H9 (cell line): ENCODE measurements at regions not wholly inside any gene's neighbourhood (a gene's known extent, or its start where the extent isn't known, plus 50 kb on each side); places are given as distances from the start of the nearest gene placed in this dataset.

Experiments used
- DNase-seq: peaks from one replicate; pipeline ENCODE4 v3.0.0-alpha.2; 2017
- H2AFZ ChIP-seq: one replicate; pipeline ENCODE4 v1.6.1; 2013; ENCODE audit warnings: mild to moderate bottlenecking, low read length, control low read depth, moderate library complexity
- H2AK5ac ChIP-seq: 2 replicates; pipeline ENCODE4 v1.6.1; 2013; ENCODE audit warnings: low read length, control low read depth, mixed read lengths; ENCODE audit not compliant: insufficient read length
- H2BK120ac ChIP-seq: one replicate; pipeline ENCODE4 v1.6.1; 2013; ENCODE audit warnings: low read depth, mild to moderate bottlenecking, low read length, control low read depth, inconsistent platforms; ENCODE audit not compliant: poor library complexity, severe bottlenecking
- H2BK12ac ChIP-seq: 2 replicates; pipeline ENCODE4 v1.6.1; 2013; ENCODE audit warnings: low read length, control low read depth, mixed read lengths, low read depth; ENCODE audit not compliant: insufficient read length
- H2BK15ac ChIP-seq: 2 replicates; pipeline ENCODE4 v1.6.1; 2013; ENCODE audit warnings: low read depth, low read length, control low read depth
- H2BK20ac ChIP-seq: one replicate; pipeline ENCODE4 v1.6.1; 2013; ENCODE audit warnings: low read depth, mild to moderate bottlenecking, low read length, control low read depth, inconsistent platforms; ENCODE audit not compliant: poor library complexity, severe bottlenecking
- H2BK5ac ChIP-seq: 2 replicates; pipeline ENCODE4 v1.6.1; 2013; ENCODE audit warnings: low read length, control low read depth, mixed read lengths; ENCODE audit not compliant: insufficient read length
- H3K14ac ChIP-seq: 2 replicates; pipeline ENCODE4 v1.6.1; 2013; ENCODE audit warnings: low read length, control low read depth; ENCODE audit not compliant: insufficient read depth
- H3K18ac ChIP-seq: 2 replicates; pipeline ENCODE4 v1.6.1; 2013; ENCODE audit warnings: low read depth, mild to moderate bottlenecking, mixed read lengths, low read length, control low read depth; ENCODE audit not compliant: insufficient read length
- H3K23ac ChIP-seq: 2 replicates; pipeline ENCODE4 v1.6.1; 2013; ENCODE audit warnings: low read length, control low read depth, mixed read lengths, low read depth; ENCODE audit not compliant: insufficient read length
- H3K23me2 ChIP-seq: 2 replicates; pipeline ENCODE4 v1.6.1; 2013; ENCODE audit warnings: low read depth, mild to moderate bottlenecking, mixed read lengths, low read length, control low read depth; ENCODE audit not compliant: insufficient read length, poor library complexity, severe bottlenecking
- H3K27ac ChIP-seq: 2 replicates; pipeline ENCODE4 v1.5.1; 2013; ENCODE audit warnings: low read length, control low read depth, mixed read lengths, low read depth; ENCODE audit not compliant: insufficient read length
- H3K27me3 ChIP-seq: 2 replicates; pipeline ENCODE4 v1.6.1; 2013; ENCODE audit warnings: low read length, control low read depth, inconsistent platforms; ENCODE audit not compliant: insufficient read depth
- H3K4ac ChIP-seq: 2 replicates; pipeline ENCODE4 v1.6.1; 2013; ENCODE audit warnings: low read depth, mild to moderate bottlenecking, control low read depth, inconsistent platforms, low read length, moderate library complexity
- H3K4me1 ChIP-seq: 2 replicates; pipeline ENCODE4 v1.6.1; 2013; ENCODE audit warnings: low read length, control low read depth, inconsistent platforms; ENCODE audit not compliant: insufficient read depth
- H3K4me2 ChIP-seq: 2 replicates; pipeline ENCODE4 v1.6.1; 2013; ENCODE audit warnings: low read length, control low read depth, mixed read lengths; ENCODE audit not compliant: insufficient read length, insufficient read depth
- H3K56ac ChIP-seq: 2 replicates; pipeline ENCODE4 v1.6.1; 2013; ENCODE audit warnings: low read depth, mild to moderate bottlenecking, mixed read lengths, low read length, control low read depth; ENCODE audit not compliant: insufficient read length
- H3K79me1 ChIP-seq: 2 replicates; pipeline ENCODE4 v1.6.1; 2013; ENCODE audit warnings: low read depth, mild to moderate bottlenecking, moderate library complexity, low read length, control low read depth, inconsistent platforms; ENCODE audit not compliant: insufficient read depth, poor library complexity, severe bottlenecking
- H3K79me2 ChIP-seq: 2 replicates; pipeline ENCODE4 v1.6.1; 2013; ENCODE audit warnings: low read length, control low read depth, inconsistent platforms; ENCODE audit not compliant: insufficient read depth
- H3K9ac ChIP-seq: 2 replicates; pipeline ENCODE4 v1.6.1; 2013; ENCODE audit warnings: low read length, control low read depth, mixed read lengths; ENCODE audit not compliant: insufficient read length; ENCODE audit errors: extremely low read depth
- H3K9me3 ChIP-seq: one replicate; pipeline ENCODE4 v1.6.1; 2013; ENCODE audit warnings: low read depth, low read length, inconsistent platforms; ENCODE audit not compliant: control insufficient read depth
- H3T11ph ChIP-seq: one replicate; pipeline ENCODE4 v1.6.1; 2013; ENCODE audit warnings: mild to moderate bottlenecking, low read length, control low read depth, inconsistent platforms
- H4K20me1 ChIP-seq: one replicate; pipeline ENCODE4 v1.6.1; 2013; ENCODE audit not compliant: control insufficient read depth, insufficient read length, insufficient read depth
- H4K5ac ChIP-seq: 2 replicates; pipeline ENCODE4 v1.6.1; 2013; ENCODE audit warnings: low read depth, mild to moderate bottlenecking, mixed read lengths, low read length, control low read depth; ENCODE audit not compliant: insufficient read length
- H4K8ac ChIP-seq: replicated peaks from 2 replicates; pipeline ENCODE4 v1.6.1; 2013; ENCODE audit warnings: low read length, control low read depth, mixed read lengths, low read depth; ENCODE audit not compliant: insufficient read length
- H4K91ac ChIP-seq: 2 replicates; pipeline ENCODE4 v1.6.1; 2013; ENCODE audit warnings: low read depth, mild to moderate bottlenecking, moderate library complexity, mixed read lengths, low read length, control low read depth; ENCODE audit not compliant: insufficient read length
- H3K27ac Mint-ChIP-seq, 3 experiments: 2 replicates in 2 of 3; 3 replicates in 1 of 3; pipeline ENCODE4 v1.8.0; 2020 to 2021; ENCODE audit warnings: mixed read lengths in 3 of 3, mild to moderate bottlenecking in 1 of 3, moderate library complexity in 1 of 3
- H3K27me3 Mint-ChIP-seq: 2 replicates; pipeline ENCODE4 v1.8.0; 2021; ENCODE audit warnings: low read depth, mild to moderate bottlenecking, moderate library complexity, mixed read lengths
- H3K36me3 Mint-ChIP-seq, 3 experiments: 2 replicates in 2 of 3; 3 replicates in 1 of 3; pipeline ENCODE4 v1.8.0; 2020 to 2021; ENCODE audit warnings: low read depth in 3 of 3, mixed read lengths in 3 of 3; ENCODE audit not compliant: insufficient read depth in 1 of 3
- H3K4me1 Mint-ChIP-seq, 2 experiments: 2 replicates each; pipeline ENCODE4 v1.8.0; 2020; ENCODE audit warnings: mixed read lengths in 2 of 2
- H3K4me3 Mint-ChIP-seq, 2 experiments: 2 replicates in 1 of 2; 3 replicates in 1 of 2; pipeline ENCODE4 v1.8.0; 2020 to 2021; ENCODE audit warnings: mild to moderate bottlenecking in 2 of 2, mixed read lengths in 2 of 2, moderate library complexity in 1 of 2
- H3K9me3 Mint-ChIP-seq, 2 experiments: 2 replicates in 1 of 2; 3 replicates in 1 of 2; pipeline ENCODE4 v1.8.0; 2020; ENCODE audit warnings: mild to moderate bottlenecking in 2 of 2, mixed read lengths in 2 of 2, moderate library complexity in 1 of 2
- CTCF ChIP-seq: fragments of 200-600 bp; sonication (generic); conservative IDR thresholded peaks from 3 replicates; pipeline ENCODE4 v1.8.0; 2021; ENCODE audit warnings: antibody characterized with exemption, mild to moderate bottlenecking
- WGBS: extraction: QIAGEN DNeasy Blood & Tissue Kit; methylation state at CpG from one replicate; pipeline ENCODE4 v1.1.7; 2013; ENCODE audit warnings: missing lambda C conversion rate, low lambda C conversion rate, mixed read lengths; ENCODE audit not compliant: insufficient read length; ENCODE audit errors: extremely low coverage; 5-methylcytosine and 5-hydroxymethylcytosine counted together

DNA sequence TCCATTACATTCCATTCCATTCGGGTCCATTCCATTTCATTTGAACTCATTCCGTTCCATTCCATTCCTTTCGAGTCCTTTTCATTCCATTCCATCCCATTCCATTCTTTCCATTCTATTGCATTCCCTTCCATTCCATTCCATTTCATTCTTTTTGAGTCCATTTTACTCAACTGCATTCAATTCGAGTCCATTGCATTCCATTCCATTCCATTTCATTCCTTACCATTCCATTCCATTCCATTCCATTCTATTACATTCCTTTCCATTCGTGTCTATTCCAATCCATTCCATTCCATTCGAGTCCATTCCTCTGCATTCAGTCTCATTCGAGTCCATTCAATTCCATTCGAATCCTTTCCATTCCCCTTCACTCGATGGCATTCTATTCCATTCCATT lies 1128.8 kb downstream of the RPIA start:
- H4K5ac ChIP-seq: no peak overlapping the region
- no peak overlapping the region for H3K18ac ChIP-seq
- H3K27ac ChIP-seq: no peak overlapping the region
- no peak overlapping the region for H4K91ac ChIP-seq
- H2BK5ac ChIP-seq: no peak overlapping the region
- peaks cover 59 to 92% (median 74%) of the 10 kb centered on the region in 3 experiments for H3K36me3 Mint-ChIP-seq
- H2BK15ac ChIP-seq: no peak overlapping the region
- no peak overlapping the region for H3K4me2 ChIP-seq
- no peak overlapping the region for H2BK120ac ChIP-seq
- no peaks in the 10 kb centered on the region for H3K23me2 ChIP-seq
- 100% methylated on average over 8 of the region's 9 CpGs for WGBS
- no peak overlapping the region for H2BK20ac ChIP-seq
- no peaks in the 10 kb centered on the region for H3K4me1 Mint-ChIP-seq
- H3K23ac ChIP-seq: no peak overlapping the region
- no peak overlapping the region for H2AFZ ChIP-seq
- H4K8ac ChIP-seq: no peak overlapping the region
- no peak overlapping the region for H3T11ph ChIP-seq
- no peaks in the 10 kb centered on the region for H3K79me2 ChIP-seq
- no peak overlapping the region for H3K27ac Mint-ChIP-seq
- no peak overlapping the region for H3K4ac ChIP-seq
- peaks cover 23% of the 10 kb centered on the region for H3K27me3 Mint-ChIP-seq
- no peaks in the 10 kb centered on the region for H3K27me3 ChIP-seq
- no peaks in the 10 kb centered on the region for H4K20me1 ChIP-seq
- no peaks in the 10 kb centered on the region for H3K9me3 ChIP-seq
- no peak overlapping the region for H3K14ac ChIP-seq
- H3K9me3 Mint-ChIP-seq: no peaks in the 10 kb centered on the region; a peak in 4 of 5 replicates
- no peak overlapping the region for H2BK12ac ChIP-seq
- no peak overlapping the region for H2AK5ac ChIP-seq
- no peak for DNase-seq
- no peak overlapping the region for H3K9ac ChIP-seq
- no peaks in the 10 kb centered on the region for H3K79me1 ChIP-seq
- no peak overlapping the region for H3K56ac ChIP-seq
- peak overlapping the region in 1 of 2 experiments; percentile 4; a peak in 1 of 5 replicates for H3K4me3 Mint-ChIP-seq
- TF ChIP-seq CTCF: no peak
- H3K4me1 ChIP-seq: no peaks in the 10 kb centered on the region
